SIG-M5 (cell line): ENCODE measurements at regions not wholly inside any gene's neighbourhood (a gene's known extent, or its start where the extent isn't known, plus 50 kb on each side); places are given as distances from the start of the nearest gene placed in this dataset.
"Not testable (repeated sequence)": the region's sequence is repeated elsewhere in the genome, so short reads cannot be mapped to it uniquely, and the experiment has no call there.

Source experiments
- DNase-seq: peaks from one replicate; lab custom pipeline; 2025; lab: John Stamatoyannopoulos, UW

DNA sequence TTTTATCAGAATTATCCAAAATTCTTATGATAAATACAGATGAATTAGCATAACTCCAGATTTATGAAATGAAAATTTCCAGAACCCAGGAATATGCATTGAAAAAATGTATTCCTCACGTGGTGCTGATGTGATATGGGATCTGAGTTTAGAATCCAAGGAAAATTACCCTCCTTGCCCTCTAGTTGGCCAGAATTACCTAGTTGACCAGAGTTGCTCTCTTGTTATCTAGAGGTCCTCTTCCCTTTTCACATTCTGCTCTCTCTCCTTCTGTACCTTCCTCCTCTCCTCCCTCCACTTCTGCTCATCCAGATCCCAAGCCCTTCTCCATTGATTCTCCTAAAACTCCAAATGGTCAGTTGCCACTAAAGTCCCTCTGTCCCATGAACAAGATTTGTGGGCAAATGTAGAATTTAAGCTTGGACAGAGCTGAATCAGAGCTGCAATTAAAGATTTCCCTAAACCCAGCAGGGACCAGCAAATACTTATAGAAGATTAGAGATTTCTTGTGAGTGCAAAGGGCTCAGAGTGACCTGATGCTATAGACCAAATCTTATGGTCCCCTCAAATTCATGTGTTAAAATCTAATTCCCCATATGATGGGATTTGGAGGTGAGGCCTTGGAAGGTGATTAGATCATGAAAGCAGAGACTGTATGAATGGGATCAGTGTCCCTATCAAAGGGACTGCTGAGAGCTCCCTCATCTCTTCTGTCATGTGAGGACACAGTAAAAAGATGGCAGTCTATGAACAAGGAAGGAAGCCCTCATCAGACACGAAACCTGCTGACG is 103.2 kb upstream of the IGLL5 start:
- no peak for DNase-seq

DNA sequence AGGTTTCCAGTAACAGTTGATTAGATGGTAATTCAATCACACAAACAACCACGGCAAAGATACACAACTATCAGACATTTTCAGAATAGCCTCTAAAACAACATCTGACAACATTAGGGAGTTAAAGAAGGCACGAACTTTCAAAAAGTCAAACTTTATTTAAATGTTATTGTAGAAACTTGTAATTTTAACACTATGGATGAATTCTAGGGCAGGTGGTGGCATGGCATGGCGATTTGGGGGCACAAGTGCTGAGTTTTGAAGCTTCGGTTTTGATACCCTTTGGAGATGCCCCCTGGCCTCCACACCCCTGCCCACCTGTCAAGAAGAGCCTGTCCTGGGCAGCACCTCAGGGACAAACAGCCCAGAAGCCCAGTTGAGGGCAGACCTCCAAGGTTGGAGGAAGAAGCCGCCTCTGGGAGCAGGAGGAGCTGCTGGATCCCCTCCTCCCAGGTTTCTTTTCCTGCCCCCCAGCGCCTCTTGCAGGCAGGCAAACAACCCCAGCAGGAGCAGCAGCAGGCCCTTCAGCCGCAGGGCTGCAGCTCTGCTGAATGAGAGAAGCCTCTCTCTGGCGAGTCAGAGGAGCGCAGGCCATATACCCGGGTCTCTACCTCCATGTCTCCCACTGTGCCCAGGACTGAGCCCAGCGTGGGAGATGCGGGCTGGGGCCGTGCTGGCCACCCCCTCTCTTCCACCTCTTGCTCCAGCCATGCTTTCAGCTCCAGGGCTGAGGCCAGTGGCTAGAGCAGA is 102.1 kb upstream of the IGLL5 start:
- no peak for DNase-seq

DNA sequence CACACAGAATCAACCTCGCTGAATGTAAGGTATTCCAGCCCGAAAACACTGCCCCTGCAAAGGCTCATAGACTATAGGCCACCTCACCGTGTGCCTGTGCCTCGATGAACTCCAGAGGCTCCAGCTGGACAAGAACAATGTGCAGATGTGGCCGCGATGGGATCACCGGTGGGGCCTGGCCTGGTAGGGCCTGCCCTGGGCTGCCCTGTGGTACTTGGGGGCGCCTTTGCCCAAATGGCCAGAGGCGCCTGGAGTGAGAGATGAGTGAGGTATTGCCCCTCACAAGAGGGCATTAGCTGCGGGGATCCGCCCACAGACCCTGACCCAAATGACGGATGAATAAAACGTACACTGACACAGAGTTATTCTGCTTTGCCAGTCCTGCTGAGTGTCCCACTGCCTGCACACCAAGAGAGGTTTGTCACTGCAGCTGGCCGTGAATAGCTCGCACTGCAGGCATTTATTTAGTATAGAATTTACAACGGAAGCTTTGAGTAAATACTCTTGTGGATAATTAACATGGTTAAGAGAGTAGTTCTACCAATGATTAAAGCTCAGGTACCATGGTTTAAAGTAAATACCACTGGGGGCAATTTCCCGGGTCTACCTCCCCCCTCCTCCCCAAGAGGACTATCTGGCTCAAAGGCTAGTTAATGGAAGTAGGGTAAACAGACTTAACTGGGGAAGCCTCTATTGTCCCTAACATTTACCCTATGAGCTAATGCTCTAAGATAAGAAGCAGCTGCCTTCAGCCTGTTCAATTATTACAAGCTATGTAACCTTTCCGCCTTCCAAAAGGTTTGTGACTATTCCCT is 101.1 kb upstream of the IGLL5 start:
- DNase-seq, result no peak

DNA sequence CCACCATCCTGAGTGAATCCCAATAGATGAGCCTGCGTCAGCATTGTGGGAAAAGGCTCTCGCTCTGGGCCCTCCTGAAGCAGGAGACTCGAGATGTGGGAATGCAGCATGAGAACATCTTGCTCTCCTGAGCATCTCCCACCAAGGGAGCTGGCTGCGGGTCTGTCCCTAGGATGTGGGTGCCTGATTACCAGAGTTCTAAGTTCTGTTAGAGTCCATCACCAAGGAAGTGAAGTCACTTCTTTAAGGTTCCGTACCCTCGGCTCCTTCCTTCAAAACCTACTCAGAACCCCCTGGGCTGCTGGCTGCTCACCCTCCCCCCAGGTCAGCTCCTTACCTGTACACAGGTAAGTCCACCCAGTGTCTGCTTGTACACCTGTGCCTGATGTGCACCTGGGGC is 100.5 kb upstream of the IGLL5 start:
- no peak for DNase-seq

DNA sequence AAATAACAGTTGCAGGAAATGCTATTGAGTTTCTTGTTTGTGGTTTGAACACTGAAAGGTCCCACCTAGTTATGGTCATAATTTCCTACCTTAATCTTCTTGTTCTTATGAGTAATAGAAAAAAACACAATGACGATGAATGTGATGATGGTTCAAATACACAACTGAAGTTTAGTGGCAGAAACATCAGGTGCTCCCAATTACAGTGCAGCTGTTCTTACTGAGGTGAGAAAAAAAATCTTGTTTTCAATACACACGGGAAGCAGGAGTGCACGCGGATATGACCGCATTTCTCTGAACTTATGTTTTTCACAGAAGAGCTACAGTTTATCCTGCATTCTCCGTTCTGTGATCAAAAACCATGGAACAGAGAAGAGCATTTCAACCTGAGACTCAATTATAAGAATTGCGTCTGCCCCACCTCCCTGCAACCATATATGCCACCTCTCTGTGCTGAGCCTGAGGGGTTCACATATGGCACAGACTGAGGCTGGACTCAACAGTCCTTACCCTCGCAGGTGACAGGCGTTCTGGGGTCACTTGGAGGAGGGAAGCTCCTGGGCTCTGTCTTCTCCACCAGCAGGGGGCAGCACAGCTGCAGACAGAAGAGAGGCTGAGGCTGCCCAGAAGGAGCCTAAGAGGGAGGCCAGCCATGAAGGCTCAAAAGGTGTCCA is 99.7 kb upstream of the IGLL5 start:
- DNase-seq, result no peak

DNA sequence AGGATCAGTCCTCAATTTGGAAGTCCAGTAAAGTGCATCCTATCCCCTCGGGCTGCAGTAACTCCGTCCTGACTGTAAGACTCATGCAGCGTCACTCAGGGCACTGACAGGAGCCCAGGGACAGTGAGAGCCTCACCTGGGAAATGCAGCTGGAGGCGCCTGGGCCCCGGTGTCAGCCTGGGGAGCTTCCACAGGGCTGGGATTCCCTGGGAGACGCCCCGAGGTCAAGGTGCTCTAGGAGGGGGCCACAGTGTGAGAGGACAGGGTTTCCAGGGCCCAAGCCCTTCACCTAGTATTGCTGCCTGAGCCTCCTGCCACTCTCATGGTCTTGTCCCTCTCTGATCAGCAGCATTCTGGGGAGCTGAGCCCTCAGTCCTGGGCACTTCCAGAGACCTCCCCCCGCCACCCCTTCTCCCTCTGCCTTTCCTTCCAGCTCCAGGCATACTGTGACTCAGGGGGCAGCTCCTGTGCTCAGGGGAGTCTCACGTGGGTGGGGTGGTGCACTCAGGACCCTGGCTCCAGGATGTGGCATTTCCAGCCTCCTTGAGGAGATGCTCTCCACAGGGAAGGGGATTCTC is 99.1 kb upstream of the IGLL5 start:
- no peak for DNase-seq

DNA sequence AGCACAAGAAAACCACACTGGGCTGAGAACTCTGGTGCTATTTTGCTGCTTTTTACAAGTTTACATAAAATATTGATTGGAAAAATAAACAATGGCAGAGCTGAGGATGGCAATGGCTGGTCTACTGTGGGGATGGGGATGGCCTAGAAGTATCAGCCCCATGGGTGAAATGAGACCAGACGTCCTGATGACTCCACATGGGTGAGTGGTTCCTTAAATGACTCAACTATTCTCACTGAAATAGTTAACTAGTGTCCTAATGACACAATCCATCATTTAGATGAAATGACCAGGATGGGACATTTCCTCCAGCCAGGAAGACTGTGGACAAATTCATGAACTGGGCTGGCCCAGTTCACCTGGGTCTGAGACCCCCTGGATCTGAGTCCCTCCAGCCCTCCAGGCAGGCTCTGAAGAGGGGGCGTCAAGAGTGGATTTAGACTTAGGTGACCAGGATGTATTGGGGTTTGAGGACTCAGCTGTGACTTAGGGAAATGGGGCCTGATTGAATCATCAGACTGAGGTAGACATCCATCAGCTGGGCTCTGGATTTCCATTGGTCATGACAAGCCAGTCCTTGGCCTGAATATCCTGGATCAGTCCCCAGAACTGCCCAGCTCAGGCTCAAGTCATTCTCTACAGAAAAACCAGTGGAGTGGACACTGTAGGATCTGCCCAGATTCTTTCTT is 98.2 kb upstream of the IGLL5 start:
- no peak for DNase-seq

DNA sequence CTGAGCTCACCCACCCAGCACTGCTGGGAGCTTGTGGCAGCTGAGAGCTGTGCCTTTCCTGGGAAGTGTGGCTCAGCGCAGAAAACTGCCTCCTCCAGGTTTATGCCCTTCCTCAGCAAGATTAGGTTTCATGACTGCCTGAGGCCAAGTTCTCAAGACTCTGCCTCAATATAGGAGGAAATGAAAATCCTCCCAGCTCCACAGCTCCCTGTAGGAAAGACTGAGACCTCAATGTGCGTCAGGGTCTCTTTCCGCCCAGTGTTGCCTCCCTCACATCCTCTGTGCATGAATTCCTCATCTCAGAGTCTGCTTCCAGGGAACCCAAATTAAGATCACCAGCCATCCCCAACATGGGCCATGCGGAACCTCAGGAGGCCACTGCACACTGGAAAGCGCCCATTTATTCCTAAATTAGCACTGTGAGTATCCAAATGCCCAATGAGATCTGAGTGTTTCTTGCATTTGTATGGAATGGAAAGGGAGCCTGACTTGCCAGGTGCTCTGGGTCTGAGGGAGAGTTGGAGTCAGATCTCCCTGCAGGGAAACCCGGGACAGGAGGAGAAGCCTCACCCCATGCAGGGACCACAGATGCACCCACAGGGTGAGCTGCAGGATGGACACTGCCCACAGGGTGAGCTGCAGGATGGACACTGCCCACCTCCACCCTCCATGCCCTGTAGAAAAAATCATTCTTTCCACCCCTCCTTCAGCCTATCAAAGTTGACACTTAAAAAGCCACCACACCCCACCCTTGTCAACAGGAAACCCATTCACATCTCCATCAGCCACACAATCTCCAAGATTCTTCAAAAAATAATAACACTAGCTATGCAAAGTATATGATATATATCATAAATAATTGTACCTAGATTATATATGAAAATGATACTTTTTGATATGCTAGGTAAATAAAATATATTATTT is 97.4 kb upstream of the IGLL5 start:
- no peak for DNase-seq

DNA sequence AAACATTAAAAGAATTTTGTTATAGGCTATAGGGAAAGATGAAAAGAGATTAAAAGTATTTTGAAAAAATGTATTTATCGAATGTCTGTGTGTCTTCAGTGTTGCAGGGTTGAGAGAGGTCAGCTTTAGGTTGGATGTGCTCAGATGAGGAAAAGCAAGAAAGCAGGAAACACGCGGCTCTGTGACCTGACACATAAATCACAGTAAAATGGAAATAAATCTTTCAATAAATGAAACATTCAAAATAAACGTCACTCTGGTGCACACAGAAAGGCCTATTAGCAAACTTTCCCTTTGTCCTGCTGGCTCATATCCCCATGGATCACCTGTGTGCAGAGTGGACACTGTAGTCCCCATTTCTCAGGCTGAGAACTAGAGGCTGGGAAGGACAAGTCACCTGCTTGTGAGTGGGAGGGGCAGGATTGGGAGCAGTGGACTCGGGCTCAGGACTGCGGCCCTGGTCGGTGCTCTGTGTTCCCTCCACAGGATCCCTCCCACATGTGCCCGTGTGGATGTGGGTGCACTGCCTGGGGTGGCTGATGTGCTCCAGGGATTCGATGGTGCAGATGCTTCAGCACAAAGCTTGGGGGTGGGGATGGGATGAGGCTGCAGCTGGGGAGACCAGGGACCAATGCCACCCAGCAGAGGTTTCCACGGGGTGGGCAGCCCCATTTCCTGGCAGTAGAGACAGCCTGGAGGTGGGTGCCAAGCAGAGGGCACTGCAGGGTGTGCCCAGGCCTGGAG is 96.0 kb upstream of the IGLL5 start:
- no peak for DNase-seq

DNA sequence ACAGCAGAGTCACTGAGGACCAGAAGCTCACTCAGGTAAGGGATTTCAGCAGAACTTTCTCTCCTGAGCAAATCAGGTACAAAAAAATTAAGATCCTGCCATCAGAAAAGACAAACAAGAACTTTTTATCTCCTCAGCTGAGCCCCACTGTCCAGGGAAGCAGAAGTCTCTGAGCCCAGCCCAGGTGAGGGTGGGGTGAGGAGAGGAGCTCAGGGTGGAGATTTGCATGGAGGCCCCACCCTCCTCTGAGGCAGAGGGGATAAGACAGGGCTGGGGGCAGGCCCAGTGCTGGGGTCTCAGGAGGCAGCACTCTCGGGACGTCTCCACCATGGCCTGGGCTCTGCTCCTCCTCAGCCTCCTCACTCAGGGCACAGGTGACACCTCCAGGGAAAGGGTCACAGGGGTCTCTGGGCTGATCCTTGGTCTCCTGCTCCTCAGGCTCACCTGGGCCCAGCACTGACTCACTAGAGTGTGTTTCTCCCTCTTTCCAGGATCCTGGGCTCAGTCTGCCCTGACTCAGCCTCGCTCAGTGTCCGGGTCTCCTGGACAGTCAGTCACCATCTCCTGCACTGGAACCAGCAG is 95.3 kb upstream of the IGLL5 start:
- DNase-seq, result not testable (repeated sequence)

DNA sequence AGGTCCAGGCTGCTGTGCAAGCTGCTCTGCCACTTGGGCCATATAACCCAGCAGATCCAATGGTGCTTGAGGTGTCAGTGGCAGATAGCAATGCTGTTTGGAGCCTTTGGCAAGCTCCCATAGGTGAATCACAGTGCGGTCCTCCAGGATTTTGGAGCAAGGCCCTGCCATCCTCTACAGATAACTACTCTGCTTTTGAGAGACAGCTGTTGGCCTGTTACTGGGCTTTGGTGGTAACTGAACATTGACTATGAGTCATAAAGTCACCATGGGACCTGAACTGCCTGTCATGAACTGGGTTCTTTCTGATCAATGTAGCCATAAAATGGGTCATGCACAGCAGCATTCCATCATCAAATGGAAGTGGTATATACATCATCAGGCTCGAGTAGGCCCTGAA is 92.0 kb upstream of the IGLL5 start:
- not testable (repeated sequence) for DNase-seq

DNA sequence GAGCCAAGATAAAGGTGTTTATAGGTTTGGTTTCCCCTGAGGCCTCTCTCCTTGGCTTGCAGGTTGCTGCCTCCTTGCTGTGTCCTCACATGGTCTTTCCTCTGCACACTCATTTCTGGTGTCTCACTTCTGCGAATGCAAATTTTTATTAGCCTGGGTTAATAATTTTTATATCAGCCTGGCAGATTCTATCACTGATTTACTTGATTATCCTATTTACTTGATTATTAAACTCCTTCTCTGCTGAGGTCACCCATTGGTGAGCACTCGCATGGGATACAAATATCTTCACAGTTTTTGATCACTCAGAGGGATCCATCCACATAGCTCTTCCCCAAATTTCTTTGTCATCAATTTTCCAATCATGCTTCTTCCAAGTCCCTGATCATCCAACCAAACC is 90.9 kb upstream of the IGLL5 start:
- no peak for DNase-seq

DNA sequence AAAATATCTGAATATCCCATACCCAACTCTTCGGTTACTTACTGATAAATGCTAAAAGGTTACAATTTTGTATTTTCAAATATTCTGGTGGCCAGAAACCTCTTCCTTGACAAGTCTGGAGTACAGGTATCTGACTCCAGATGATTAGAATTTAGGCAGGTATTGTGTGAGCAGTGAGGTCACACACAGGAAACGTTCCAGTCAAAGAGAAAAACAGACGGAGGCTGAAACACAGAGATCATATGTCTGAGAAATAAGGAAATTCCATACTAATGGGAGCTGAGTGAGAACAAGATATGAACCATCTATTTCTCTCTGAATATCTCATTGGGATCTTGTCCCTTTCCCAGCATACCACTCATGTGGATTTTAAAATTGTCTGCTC is 89.4 kb upstream of the IGLL5 start:
- no peak for DNase-seq

DNA sequence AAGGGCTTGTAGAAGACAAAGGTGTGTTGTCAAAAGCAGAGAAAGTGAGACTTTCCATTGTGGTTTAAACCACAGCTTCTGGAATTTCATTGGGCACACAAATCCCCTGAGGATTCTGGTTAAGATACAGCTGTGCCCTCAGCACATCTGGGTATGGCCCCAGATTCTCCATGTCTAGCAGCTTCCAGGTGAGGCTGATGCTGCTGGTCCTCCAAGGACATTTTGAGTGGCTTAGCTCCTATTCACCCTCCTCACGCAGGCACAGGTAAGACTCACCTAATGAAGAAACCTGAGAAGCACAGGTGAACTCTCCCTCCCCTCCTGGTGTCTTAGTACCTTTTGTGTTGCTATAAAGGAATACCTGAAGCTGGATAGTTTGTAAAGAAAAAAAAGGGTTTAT is 88.9 kb upstream of the IGLL5 start:
- DNase-seq, result no peak

DNA sequence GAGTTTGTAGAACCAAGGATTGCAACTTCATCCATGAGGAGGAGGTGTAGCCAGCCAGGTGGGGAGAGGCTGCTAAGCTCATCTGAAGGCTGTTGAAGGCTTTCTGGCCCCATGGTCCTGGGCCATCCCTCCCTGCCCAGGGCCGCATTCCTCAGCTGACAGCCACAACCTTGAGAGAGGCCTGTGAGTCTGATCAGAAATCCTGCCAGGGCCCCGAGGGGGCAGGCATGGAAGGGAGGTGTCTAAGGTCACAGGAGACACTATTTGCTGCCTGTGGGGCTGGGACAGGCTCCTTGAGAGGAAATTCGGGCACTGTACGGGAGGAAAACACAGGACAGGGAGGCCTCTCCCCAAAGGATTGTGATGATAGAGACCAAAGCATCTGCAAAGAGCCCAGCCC is 88.1 kb upstream of the IGLL5 start:
- no peak for DNase-seq

DNA sequence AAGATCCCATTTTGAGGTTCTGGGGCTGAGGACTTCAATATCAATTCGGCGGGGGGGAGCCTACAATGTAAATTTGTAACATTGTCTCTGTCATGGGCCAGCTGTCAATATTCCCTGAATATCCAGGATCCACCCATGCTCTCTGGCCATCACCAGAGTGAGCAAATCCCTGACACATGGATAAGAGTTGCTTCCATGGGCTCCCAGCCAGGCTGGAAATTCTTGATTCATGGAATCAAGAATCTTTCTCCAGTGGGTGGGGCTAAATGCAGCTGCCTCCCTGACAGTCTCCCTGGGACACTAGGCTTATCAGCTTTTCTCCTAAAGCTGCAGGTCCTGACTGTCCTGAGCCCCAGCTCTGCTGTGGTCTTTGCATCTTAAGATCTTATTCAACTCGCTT is 86.9 kb upstream of the IGLL5 start:
- no peak for DNase-seq

DNA sequence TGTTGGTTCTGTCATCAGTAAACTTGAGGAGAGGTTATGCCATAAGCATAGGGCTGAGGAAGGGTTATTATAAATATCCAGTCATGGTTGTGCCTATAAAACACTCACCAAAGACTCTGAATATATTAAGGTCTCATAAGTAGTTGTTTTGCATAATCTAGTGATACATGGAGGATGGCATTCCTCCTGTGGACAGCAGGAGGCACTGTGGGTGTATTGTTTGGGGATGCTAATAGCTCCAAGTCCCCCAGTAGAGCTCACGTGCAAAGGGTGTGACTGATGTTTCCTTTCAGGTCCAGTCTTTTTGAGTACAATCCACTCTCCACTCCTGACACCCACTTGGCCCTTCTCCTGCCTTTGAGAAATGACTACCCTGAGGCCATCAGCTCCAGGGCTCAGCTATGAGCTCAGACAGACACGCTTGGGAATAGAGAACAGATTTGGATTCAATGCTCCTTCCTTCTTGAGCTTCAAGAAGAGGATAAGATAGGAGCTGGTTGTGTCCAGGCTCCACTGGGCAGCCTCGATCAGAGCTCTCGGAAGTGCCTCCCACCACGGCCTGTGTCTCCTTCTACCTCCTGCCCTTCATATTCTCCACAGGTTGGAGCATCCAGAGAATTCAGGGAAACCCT is 85.2 kb upstream of the IGLL5 start:
- DNase-seq, result no peak

DNA sequence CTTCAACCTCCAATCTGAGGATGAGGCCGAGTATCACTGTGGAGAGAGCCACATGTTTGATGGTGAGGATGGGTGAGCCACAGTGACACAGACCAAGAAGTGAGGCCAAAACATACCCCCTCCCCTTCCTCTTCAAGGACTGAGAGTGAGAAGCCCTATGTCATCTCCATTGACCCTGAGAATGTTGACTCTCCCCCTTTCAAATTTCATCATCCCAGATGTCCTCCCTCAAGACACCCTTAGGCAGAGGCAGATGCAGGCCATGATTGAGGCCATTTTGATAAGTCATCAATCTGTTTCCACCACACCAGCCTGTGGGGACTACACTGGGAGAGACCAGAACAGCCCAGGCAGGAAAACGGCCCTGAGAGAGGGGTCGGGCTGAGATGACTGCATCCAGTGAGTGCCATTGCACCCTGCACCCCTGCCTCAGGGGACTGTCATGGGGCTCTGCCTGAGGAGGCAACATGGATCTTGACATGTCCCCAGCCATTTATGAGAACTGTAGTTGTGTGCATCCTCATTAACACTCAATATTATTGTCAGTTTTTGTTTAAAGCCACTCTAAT is 84.2 kb upstream of the IGLL5 start:
- no peak for DNase-seq
